B cell (primary cell): ENCODE measurements at regions not wholly inside any gene's neighbourhood (a gene's known extent, or its start where the extent isn't known, plus 50 kb on each side); places are given as distances from the start of the nearest gene placed in this dataset.
A peak's percentile ranks its signal among the peaks of the same experiment; 100 is the strongest.

Experiments
- ATAC-seq: fragments of 200-7000 bp; cut with Tn5 transposase; one replicate; pipeline ENCODE4 v1.10.0; 2021; ENCODE audit warnings: low read depth, mild to moderate bottlenecking, moderate number of reproducible peaks, moderate library complexity
- CTCF ChIA-PET: fragments of 350-600 bp; sonication (Branson Sonifier 250); formaldehyde crosslinking; loops from one replicate; lab custom pipeline; 2021; ENCODE audit warnings: antibody characterized with exemption, inconsistent platforms; lab: Charles Lee
- POLR2A ChIA-PET: fragments of 350-600 bp; sonication (Branson Sonifier 250); formaldehyde crosslinking; loops from one replicate; lab custom pipeline; 2021; ENCODE audit warnings: antibody characterized with exemption; lab: Charles Lee
- DNase-seq: peaks from one replicate; pipeline ENCODE4 v3.0.0; 2013
- H2AFZ ChIP-seq: 2 replicates; pipeline ENCODE4 v1.6.1; 2012; ENCODE audit warnings: mild to moderate bottlenecking, low read depth, low read length; ENCODE audit not compliant: insufficient read depth, poor library complexity, severe bottlenecking
- H3K27ac ChIP-seq, 2 donors: 1 replicate in 1 of 2; 2 replicates in 1 of 2; pipeline ENCODE4 v1.5.1; 2012 to 2013; ENCODE audit warnings: low read length in 2 of 2, mild to moderate bottlenecking in 2 of 2, moderate library complexity in 1 of 2
- H3K27me3 ChIP-seq, 4 experiments: fragments of 200-600 bp in 1 of 4; sonication (generic) in 1 of 4; replicated peaks in 1 of 4; 1 replicate in 2 of 4; 2 replicates in 2 of 4; pipeline versions ENCODE4 v1.6.1 to v1.7.0; 2013 to 2016; ENCODE audit warnings: low read length in 3 of 4, mild to moderate bottlenecking in 2 of 4, mixed read lengths in 1 of 4, moderate library complexity in 1 of 4; ENCODE audit not compliant: insufficient read depth in 4 of 4, control insufficient read depth in 3 of 4; ENCODE audit errors: control extremely low read depth in 1 of 4
- H3K36me3 ChIP-seq, 2 experiments: replicated peaks in 1 of 2; 1 replicate in 1 of 2; 2 replicates in 1 of 2; pipeline versions ENCODE4 v1.6.1 to v1.7.1; 2013; ENCODE audit warnings: low read length in 1 of 2; ENCODE audit not compliant: insufficient read depth in 2 of 2, control insufficient read depth in 1 of 2; ENCODE audit errors: control extremely low read depth in 1 of 2, extremely low read depth in 1 of 2
- H3K4me1 ChIP-seq, 2 donors: fragments of 200-600 bp in 1 of 2; sonication (generic) in 1 of 2; 1 replicate in 1 of 2; 2 replicates in 1 of 2; pipeline versions ENCODE4 v1.5.1 to v1.6.1; 2013 to 2017; ENCODE audit warnings: low read length in 2 of 2; ENCODE audit not compliant: control insufficient read depth in 2 of 2, insufficient read depth in 2 of 2
- H3K4me2 ChIP-seq: replicated peaks from 2 replicates; pipeline ENCODE3; 2012; ENCODE audit warnings: mild to moderate bottlenecking, low read depth, low read length; ENCODE audit not compliant: poor library complexity, severe bottlenecking
- H3K4me3 ChIP-seq, 5 experiments: fragments of 200-600 bp in 1 of 5; sonication (generic) in 1 of 5; 1 replicate in 3 of 5; 2 replicates in 2 of 5; pipeline versions ENCODE4 v1.5.1 to v1.7.0; 2011 to 2016; ENCODE audit warnings: low read length in 4 of 5, mild to moderate bottlenecking in 4 of 5, low read depth in 2 of 5, control low read depth in 1 of 5, moderate library complexity in 1 of 5; ENCODE audit not compliant: insufficient read depth in 1 of 5; ENCODE audit errors: control extremely low read depth in 1 of 5, extremely low read depth in 1 of 5
- H3K79me2 ChIP-seq: fragments of 200-600 bp; sonication (generic); one replicate; pipeline ENCODE4 v1.6.0; 2016; ENCODE audit warnings: low read length; ENCODE audit not compliant: control insufficient read depth, insufficient read depth
- H3K9ac ChIP-seq: fragments of 200-600 bp; sonication (generic); 2 replicates; pipeline ENCODE4 v1.6.1; 2017; ENCODE audit warnings: mild to moderate bottlenecking, low read length, moderate library complexity
- H3K9me3 ChIP-seq, 3 donors: one replicate each; pipeline versions ENCODE4 v1.6.1 to v1.7.1; 2013; ENCODE audit warnings: low read length in 2 of 3; ENCODE audit not compliant: control insufficient read depth in 2 of 3, insufficient read depth in 1 of 3; ENCODE audit errors: control extremely low read depth in 1 of 3
- H4K20me1 ChIP-seq: 2 replicates; pipeline ENCODE4 v1.6.0; 2012; ENCODE audit warnings: mild to moderate bottlenecking, low read length; ENCODE audit not compliant: insufficient read depth, control insufficient read depth, poor library complexity, severe bottlenecking
- H3K27ac Mint-ChIP-seq: one replicate; pipeline ENCODE4 v1.8.0; 2021; ENCODE audit warnings: mixed read lengths
- H3K27me3 Mint-ChIP-seq: one replicate; pipeline ENCODE4 v1.8.0; 2021; ENCODE audit warnings: mixed read lengths
- H3K4me1 Mint-ChIP-seq: one replicate; pipeline ENCODE4 v1.8.0; 2021; ENCODE audit warnings: mixed read lengths
- H3K4me3 Mint-ChIP-seq: one replicate; pipeline ENCODE4 v1.8.0; 2021; ENCODE audit warnings: mixed read lengths
- H3K9me3 Mint-ChIP-seq: one replicate; pipeline ENCODE4 v1.8.0; 2022; ENCODE audit warnings: mixed read lengths; ENCODE audit not compliant: insufficient read depth
- EZH2 ChIP-seq: IDR thresholded peaks from 2 replicates; pipeline ENCODE4 v1.6.1; 2012; ENCODE audit warnings: borderline replicate concordance, low read depth, mild to moderate bottlenecking, moderate library complexity, low read length; ENCODE audit not compliant: insufficient read depth, poor library complexity, severe bottlenecking
- WGBS: methylation state at CpG from one replicate; pipeline ENCODE4 v1.1.5; 2013; ENCODE audit warnings: missing lambda C conversion rate; ENCODE audit not compliant: insufficient coverage; 5-methylcytosine and 5-hydroxymethylcytosine counted together
- intact Hi-C: fragments of 100-400 bp; cut with micrococcal nuclease; formaldehyde crosslinking; loops from one replicate; pipeline ENCODE4 v1.10.0; 2022
- TF ChIP-seq, protein P1 (sequence below): fragments of 200-600 bp; IDR thresholded peaks from one replicate; pipeline ENCODE4 v1.8.0; 2022; ENCODE audit warnings: antibody characterized with exemption, mild to moderate bottlenecking

DNA sequence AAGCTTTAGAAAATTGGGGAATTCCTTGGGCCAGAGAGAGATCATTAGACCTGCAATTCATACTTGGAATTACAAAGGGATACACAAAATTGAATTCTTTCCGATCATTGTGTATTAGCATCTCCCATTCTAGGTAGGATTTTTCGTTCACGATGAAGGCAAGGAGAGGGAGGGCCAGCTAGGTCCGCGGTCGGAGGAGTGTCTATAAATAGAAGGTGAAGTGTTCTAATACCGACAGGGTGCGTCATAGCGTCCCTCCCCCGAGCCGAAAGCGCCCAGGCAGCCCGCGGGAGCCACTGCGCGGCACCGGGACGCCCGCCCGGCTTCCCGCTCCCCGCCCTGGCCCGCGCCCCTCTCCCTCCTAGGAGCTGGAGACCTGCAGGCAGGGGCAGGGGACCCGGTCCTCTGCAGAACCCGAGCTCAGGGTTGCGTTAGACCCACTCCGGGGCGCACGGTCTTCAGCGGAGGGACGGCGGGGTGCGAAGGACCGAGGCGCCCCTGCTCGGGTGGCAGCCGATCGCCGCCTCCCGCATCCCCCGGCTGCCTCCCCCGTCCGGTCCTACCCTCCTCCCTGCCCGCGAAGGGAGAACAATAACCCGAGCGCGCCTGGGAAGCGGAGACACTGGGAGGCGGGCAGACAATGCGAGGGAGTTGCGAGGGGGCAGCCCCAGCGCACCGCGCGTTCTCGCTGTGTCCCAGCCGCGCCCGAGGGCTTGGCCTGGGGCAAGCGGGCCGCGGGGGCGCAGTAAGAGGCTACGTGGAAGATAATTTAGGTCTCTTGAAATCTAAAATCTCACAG is 114.2 kb upstream of the SERTAD2 start:
- peak overlapping the region; percentile 60 to 99 (median 87) for H3K4me3 ChIP-seq
- peaks cover 0 to 3% (median 0%) of the 10 kb centered on the region in 3 donors for H3K9me3 ChIP-seq
- no peaks in the 10 kb centered on the region for H3K27me3 ChIP-seq
- intact Hi-C loops = loop anchor here (1.0 to 10.0 kb wide), 11 partner anchors 17 to 623 kb away; partner anchors contain the start of genes AFTPH, PELI1 and SERTAD2
- peak overlapping the region; percentile 94 for H3K4me3 Mint-ChIP-seq
- ChIA-PET POLR2A (interaction anchor here (0.5 to 2.0 kb wide), 16 partner anchors 17 to 244 kb away, joined by 3 to 19 read pairs (median 4); partner anchors contain the start of genes AFTPH and SERTAD2), CTCF (interaction anchor here (0.6 to 2.5 kb wide), 23 partner anchors 10 to 181 kb away, joined by 3 to 17 read pairs (median 5); partner anchors contain the start of gene SERTAD2)
- under 1% methylated on average over 63 of the region's 66 CpGs for WGBS
- peak overlapping the region; percentile 82 to 95 for H3K27ac ChIP-seq
- H3K36me3 ChIP-seq = no peaks in the 10 kb centered on the region
- no peaks in the 10 kb centered on the region for H4K20me1 ChIP-seq
- peaks cover 13% of the 10 kb centered on the region in 2 donors for H3K4me1 ChIP-seq
- peak overlapping the region; percentile 97 for H3K27ac Mint-ChIP-seq
- TF ChIP-seq, protein P1, sequence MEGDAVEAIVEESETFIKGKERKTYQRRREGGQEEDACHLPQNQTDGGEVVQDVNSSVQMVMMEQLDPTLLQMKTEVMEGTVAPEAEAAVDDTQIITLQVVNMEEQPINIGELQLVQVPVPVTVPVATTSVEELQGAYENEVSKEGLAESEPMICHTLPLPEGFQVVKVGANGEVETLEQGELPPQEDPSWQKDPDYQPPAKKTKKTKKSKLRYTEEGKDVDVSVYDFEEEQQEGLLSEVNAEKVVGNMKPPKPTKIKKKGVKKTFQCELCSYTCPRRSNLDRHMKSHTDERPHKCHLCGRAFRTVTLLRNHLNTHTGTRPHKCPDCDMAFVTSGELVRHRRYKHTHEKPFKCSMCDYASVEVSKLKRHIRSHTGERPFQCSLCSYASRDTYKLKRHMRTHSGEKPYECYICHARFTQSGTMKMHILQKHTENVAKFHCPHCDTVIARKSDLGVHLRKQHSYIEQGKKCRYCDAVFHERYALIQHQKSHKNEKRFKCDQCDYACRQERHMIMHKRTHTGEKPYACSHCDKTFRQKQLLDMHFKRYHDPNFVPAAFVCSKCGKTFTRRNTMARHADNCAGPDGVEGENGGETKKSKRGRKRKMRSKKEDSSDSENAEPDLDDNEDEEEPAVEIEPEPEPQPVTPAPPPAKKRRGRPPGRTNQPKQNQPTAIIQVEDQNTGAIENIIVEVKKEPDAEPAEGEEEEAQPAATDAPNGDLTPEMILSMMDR = no peak
- TF ChIP-seq EZH2 = no peak
- no peaks in the 10 kb centered on the region for H3K9me3 Mint-ChIP-seq
- H3K4me2 ChIP-seq = peak overlapping the region; percentile 92
- peak overlapping the region; percentile 77 for H2AFZ ChIP-seq
- H3K4me1 Mint-ChIP-seq = peaks cover 24% of the 10 kb centered on the region
- H3K79me2 ChIP-seq = no peaks in the 10 kb centered on the region
- no peaks in the 10 kb centered on the region for H3K27me3 Mint-ChIP-seq
- ATAC-seq = peak; percentile 79
- peak; percentile 88 for DNase-seq
- H3K9ac ChIP-seq = peak overlapping the region; percentile 94
